ENCODE measurements at regions not wholly inside any gene's neighbourhood (a gene's known extent, or its start where the extent isn't known, plus 50 kb on each side); places are given as distances from the start of the nearest gene placed in this dataset.
A peak's percentile ranks its signal among the peaks of the same experiment; 100 is the strongest.
"Not testable (repeated sequence)": the region's sequence is repeated elsewhere in the genome, so short reads cannot be mapped to it uniquely, and the experiment has no call there.

- Histone ChIP-seq H3K4me2 (no peak overlapping the region), H4K20me1 (ENCODE audit: insufficient read depth) (no peaks in the 10 kb centered on the region), H3K4me3 (IDR thresholded peaks at IDR 0.05; ENCODE audit: insufficient read depth, low read depth, low read length) (no peak overlapping the region), H3K36me3 (ENCODE audit: insufficient read depth) (no peaks in the 10 kb centered on the region), H3K9ac (no peak overlapping the region), H3K79me2 (ENCODE audit: insufficient read depth, low read depth) (no peaks in the 10 kb centered on the region), H3K4me1 (ENCODE audit: low read depth, poor library complexity, severe bottlenecking) (no peaks in the 10 kb centered on the region), H2AFZ (ENCODE audit: low read depth) (no peak overlapping the region), H3K27me3 (ENCODE audit: insufficient read depth, low read depth) (no peaks in the 10 kb centered on the region), H3K27ac (no peak overlapping the region)
- TF ChIP-seq CTCF (conservative IDR thresholded peaks at IDR 0.05; ENCODE audit: low read depth, low read length), result no peak
These were observed 171.4 kb upstream of the ZNF337 start for GRCh38 chr20:25867776-25868649.

GRCh38 chr20:25867015-25867775 is 170.5 kb upstream of the ZNF337 start:
- not testable (repeated sequence) for H2AFZ ChIP-seq (ENCODE audit: low read depth); H3K27ac ChIP-seq; H3K79me2 ChIP-seq (ENCODE audit: insufficient read depth, low read depth); H4K20me1 ChIP-seq (ENCODE audit: insufficient read depth); H3K4me2 ChIP-seq; H3K4me3 ChIP-seq (IDR thresholded peaks at IDR 0.05; ENCODE audit: insufficient read depth, low read depth, low read length); H3K9ac ChIP-seq; H3K36me3 ChIP-seq (ENCODE audit: insufficient read depth); H3K27me3 ChIP-seq (ENCODE audit: insufficient read depth, low read depth); H3K4me1 ChIP-seq (ENCODE audit: low read depth, poor library complexity, severe bottlenecking)

GRCh38 chr20:25865715-25866656 is 169.3 kb upstream of the ZNF337 start:
- no peak overlapping the region for H3K4me3 ChIP-seq (IDR thresholded peaks at IDR 0.05; ENCODE audit: insufficient read depth, low read depth, low read length)
- peak overlapping the region; percentile 68 for H3K4me2 ChIP-seq
- no peak overlapping the region for H3K9ac ChIP-seq

GRCh38 chr20:25864963-25865714 is 168.5 kb upstream of the ZNF337 start:
- not testable (repeated sequence) for H3K27ac ChIP-seq; H3K9ac ChIP-seq; H3K36me3 ChIP-seq (ENCODE audit: insufficient read depth); H3K4me1 ChIP-seq (ENCODE audit: low read depth, poor library complexity, severe bottlenecking); H3K27me3 ChIP-seq (ENCODE audit: insufficient read depth, low read depth); H3K79me2 ChIP-seq (ENCODE audit: insufficient read depth, low read depth); H3K4me3 ChIP-seq (IDR thresholded peaks at IDR 0.05; ENCODE audit: insufficient read depth, low read depth, low read length); H4K20me1 ChIP-seq (ENCODE audit: insufficient read depth)
- H2AFZ ChIP-seq (ENCODE audit: low read depth), result peak overlapping the region; percentile 49
- peak overlapping the region; percentile 68 for H3K4me2 ChIP-seq

More at GRCh38 chr20:25865715-25866656, 169.3 kb upstream of the ZNF337 start:
- H3K79me2 ChIP-seq (ENCODE audit: insufficient read depth, low read depth), result no peaks in the 10 kb centered on the region
- no peaks in the 10 kb centered on the region for H3K36me3 ChIP-seq (ENCODE audit: insufficient read depth)
- H3K27me3 ChIP-seq (ENCODE audit: insufficient read depth, low read depth), result no peaks in the 10 kb centered on the region
- no peaks in the 10 kb centered on the region for H4K20me1 ChIP-seq (ENCODE audit: insufficient read depth)
- TF ChIP-seq CTCF (conservative IDR thresholded peaks at IDR 0.05; ENCODE audit: low read depth, low read length), result no peak
- no peak overlapping the region for H3K27ac ChIP-seq
- H2AFZ ChIP-seq (ENCODE audit: low read depth), result peak overlapping the region; percentile 49
- H3K4me1 ChIP-seq (ENCODE audit: low read depth, poor library complexity, severe bottlenecking), result no peaks in the 10 kb centered on the region

Measured in KMS-11 (cell line).